HPDE6-E6E7 (cell line): ENCODE measurements at regions not wholly inside any gene's neighbourhood (a gene's known extent, or its start where the extent isn't known, plus 50 kb on each side); places are given as distances from the start of the nearest gene placed in this dataset.
"Not testable (repeated sequence)": the region's sequence is repeated elsewhere in the genome, so short reads cannot be mapped to it uniquely, and the experiment has no call there.

Experiments
- DNase-seq: peaks from one replicate; pipeline ENCODE4 v3.0.0; 2011; ENCODE audit warnings: missing footprints; ENCODE audit errors: extremely low spot score

- no peak for DNase-seq
These were observed 262.1 kb downstream of the EIPR1 start for GRCh38 chr2:3115301-3116042.

GRCh38 chr2:3114406-3115185 is 263.0 kb downstream of the EIPR1 start:
- no peak for DNase-seq

GRCh38 chr2:3113769-3114168 is 263.8 kb downstream of the EIPR1 start:
- no peak for DNase-seq

GRCh38 chr2:3113122-3113521 is 264.5 kb downstream of the EIPR1 start:
- DNase-seq: no peak

GRCh38 chr2:3112553-3112952 is 265.1 kb downstream of the EIPR1 start:
- DNase-seq: no peak

GRCh38 chr2:3112131-3112530 is 265.5 kb downstream of the EIPR1 start:
- no peak for DNase-seq

- no peak for DNase-seq
These were observed 266.5 kb downstream of the EIPR1 start for GRCh38 chr2:3110994-3111666.

GRCh38 chr2:3110555-3110954 is 267.1 kb downstream of the EIPR1 start:
- no peak for DNase-seq

GRCh38 chr2:3108710-3109702 is 268.6 kb downstream of the EIPR1 start:
- DNase-seq: no peak

GRCh38 chr2:3108105-3108504 is 269.5 kb downstream of the EIPR1 start:
- DNase-seq: no peak

- no peak for DNase-seq
These were observed 270.1 kb downstream of the EIPR1 start for GRCh38 chr2:3107567-3107966.

GRCh38 chr2:3105814-3106569 is 271.6 kb downstream of the EIPR1 start:
- no peak for DNase-seq

- not testable (repeated sequence) for DNase-seq
These were observed 272.4 kb downstream of the EIPR1 start for GRCh38 chr2:3104958-3105813.

- DNase-seq: no peak
These were observed 273.4 kb downstream of the EIPR1 start for GRCh38 chr2:3104261-3104660.

GRCh38 chr2:3102922-3103569 is 274.6 kb downstream of the EIPR1 start:
- no peak for DNase-seq

- no peak for DNase-seq
These were observed 275.3 kb downstream of the EIPR1 start for GRCh38 chr2:3102081-3102921.

GRCh38 chr2:3101016-3101942 is 276.3 kb downstream of the EIPR1 start:
- DNase-seq: no peak
